Right lobe of liver (tissue), 6 donors: ENCODE measurements at regions not wholly inside any gene's neighbourhood (a gene's known extent, or its start where the extent isn't known, plus 50 kb on each side); places are given as distances from the start of the nearest gene placed in this dataset.
"Not testable (repeated sequence)": the region's sequence is repeated elsewhere in the genome, so short reads cannot be mapped to it uniquely, and the experiment has no call there.

Source experiments
- ATAC-seq, 4 donors: fragments of 200-7000 bp; cut with Tn5 transposase; one replicate each; pipeline ENCODE4 v1.9.1; 2020; ENCODE audit warnings: mild to moderate bottlenecking in 4 of 4, moderate library complexity in 4 of 4
- DNase-seq, 3 donors: peaks; one replicate each; pipeline ENCODE4 v3.0.0-alpha.2; 2020
- H3K27ac ChIP-seq, 3 donors: fragments of 200-600 bp; one replicate each; pipeline ENCODE4 v1.8.0; 2022
- H3K27me3 ChIP-seq, 2 donors: fragments of 200-600 bp; one replicate each; pipeline ENCODE4 v1.8.0; 2022
- H3K36me3 ChIP-seq, 4 donors: fragments of 200-600 bp; sonication (generic) in 1 of 4; one replicate each; pipeline versions ENCODE4 v1.5.1 to v1.8.0; 2017 to 2022; ENCODE audit warnings: control low read depth in 1 of 4
- H3K4me1 ChIP-seq, 4 donors: fragments of 200-600 bp; sonication (generic) in 1 of 4; one replicate each; pipeline versions ENCODE4 v1.5.1 to v1.8.0; 2017 to 2022; ENCODE audit warnings: control low read depth in 1 of 4
- H3K4me3 ChIP-seq, 3 donors: fragments of 200-600 bp; one replicate each; pipeline ENCODE4 v1.8.0; 2022
- H3K9me3 ChIP-seq, 4 donors: fragments of 200-600 bp; sonication (generic) in 1 of 4; one replicate each; pipeline versions ENCODE4 v1.5.1 to v1.8.0; 2017 to 2022; ENCODE audit warnings: control low read depth in 1 of 4
- POLR2A ChIP-seq: fragments of 450-650 bp; IDR thresholded peaks from one replicate; pipeline ENCODE4 v1.6.1; 2017; ENCODE audit warnings: antibody characterized with exemption, mild to moderate bottlenecking
- WGBS: methylation state at CpG from one replicate; pipeline ENCODE4 v1.1.6; 2018; ENCODE audit warnings: low coverage, low lambda C conversion rate; ENCODE audit not compliant: insufficient coverage; ENCODE audit errors: missing lambda C conversion rate; 5-methylcytosine and 5-hydroxymethylcytosine counted together
- intact Hi-C, 2 donors: fragments of 100-400 bp; cut with DNase I; formaldehyde crosslinking; loops; one replicate each; pipeline versions ENCODE4 v1.11.2 to v1.14.1; 2022
- TF ChIP-seq, protein P1 (sequence below), 4 donors: fragments of 200-600 bp in 3 of 4; fragments of 450-650 bp in 1 of 4; IDR thresholded peaks; one replicate each; pipeline versions ENCODE4 v1.5.1 to v1.8.0; 2016 to 2022; ENCODE audit warnings: antibody characterized with exemption in 4 of 4, mild to moderate bottlenecking in 2 of 4
- donor health status: DM: no; HTN: yes; CAD: no.
- donor health status: DM: no; HTN: no; CAD: no.
- donor health status: DM: no; HTN: no; CAD: no.
- donor health status: DM: no; HTN: yes; CAD: no.
- donor health status: DM: no; HTN: yes; CAD: no.

DNA sequence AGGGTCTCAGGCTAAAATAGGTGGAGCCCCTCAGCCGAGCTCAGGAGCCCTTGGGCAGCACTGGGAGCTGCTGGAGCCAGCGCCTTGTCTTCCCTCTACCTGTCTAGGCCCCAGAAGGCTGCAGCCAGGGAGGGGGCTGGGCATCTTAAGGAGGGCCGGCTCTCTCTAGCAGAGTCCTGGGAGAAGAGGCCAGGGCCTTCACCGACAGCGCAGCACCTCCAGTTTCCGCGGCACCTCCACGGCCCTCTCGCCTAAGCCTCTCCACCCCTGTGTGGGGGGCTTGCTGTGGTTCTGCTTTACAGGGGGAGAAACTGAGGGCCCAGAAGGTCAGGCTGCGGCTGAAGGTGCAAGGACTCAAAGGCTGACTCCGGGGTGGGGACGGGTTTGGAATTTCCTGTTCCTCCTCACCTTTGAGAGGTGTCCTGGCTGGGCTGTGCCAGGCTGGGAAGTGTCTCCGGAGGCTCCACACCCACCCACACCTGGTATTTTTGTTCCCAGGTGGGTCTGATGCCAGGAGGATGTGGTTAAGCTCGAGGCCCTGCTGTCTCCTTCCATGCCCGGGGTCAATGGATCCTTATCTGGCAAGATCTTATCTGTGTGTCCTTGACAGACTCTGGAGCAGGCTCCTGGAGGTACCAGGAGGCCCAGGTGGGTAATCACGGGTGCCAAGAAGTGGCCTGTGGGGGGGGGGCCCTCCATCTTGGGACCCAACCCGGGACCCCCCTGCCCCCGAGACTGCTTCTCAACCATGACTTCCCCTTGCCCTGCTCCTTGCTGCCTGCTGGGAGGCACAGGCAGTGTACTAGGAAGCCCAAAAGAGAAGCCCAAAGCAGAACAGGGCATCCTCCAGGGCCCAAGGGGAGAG is 95.3 kb upstream of the FGF3 start:
- intact Hi-C loops: no loop called here
- Histone ChIP-seq H3K4me3 (no peak overlapping the region), H3K36me3 (no peaks in the 10 kb centered on the region), H3K27ac (peak overlapping the region in 2 of 3 donors; percentile 44 to 68), H3K9me3 (no peaks in the 10 kb centered on the region), H3K27me3 (no peaks in the 10 kb centered on the region), H3K4me1 (peaks cover 0 to 25% (median 11%) of the 10 kb centered on the region in 4 donors)
- 90% methylated on average over 5 of the region's 18 CpGs for WGBS
- TF ChIP-seq, protein P1, sequence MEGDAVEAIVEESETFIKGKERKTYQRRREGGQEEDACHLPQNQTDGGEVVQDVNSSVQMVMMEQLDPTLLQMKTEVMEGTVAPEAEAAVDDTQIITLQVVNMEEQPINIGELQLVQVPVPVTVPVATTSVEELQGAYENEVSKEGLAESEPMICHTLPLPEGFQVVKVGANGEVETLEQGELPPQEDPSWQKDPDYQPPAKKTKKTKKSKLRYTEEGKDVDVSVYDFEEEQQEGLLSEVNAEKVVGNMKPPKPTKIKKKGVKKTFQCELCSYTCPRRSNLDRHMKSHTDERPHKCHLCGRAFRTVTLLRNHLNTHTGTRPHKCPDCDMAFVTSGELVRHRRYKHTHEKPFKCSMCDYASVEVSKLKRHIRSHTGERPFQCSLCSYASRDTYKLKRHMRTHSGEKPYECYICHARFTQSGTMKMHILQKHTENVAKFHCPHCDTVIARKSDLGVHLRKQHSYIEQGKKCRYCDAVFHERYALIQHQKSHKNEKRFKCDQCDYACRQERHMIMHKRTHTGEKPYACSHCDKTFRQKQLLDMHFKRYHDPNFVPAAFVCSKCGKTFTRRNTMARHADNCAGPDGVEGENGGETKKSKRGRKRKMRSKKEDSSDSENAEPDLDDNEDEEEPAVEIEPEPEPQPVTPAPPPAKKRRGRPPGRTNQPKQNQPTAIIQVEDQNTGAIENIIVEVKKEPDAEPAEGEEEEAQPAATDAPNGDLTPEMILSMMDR (IDR thresholded peaks at IDR 0.05): no peak
- TF ChIP-seq POLR2A: no peak
- ATAC-seq: no peak
- DNase-seq: peak; percentile 16 to 42 (median 42)

DNA sequence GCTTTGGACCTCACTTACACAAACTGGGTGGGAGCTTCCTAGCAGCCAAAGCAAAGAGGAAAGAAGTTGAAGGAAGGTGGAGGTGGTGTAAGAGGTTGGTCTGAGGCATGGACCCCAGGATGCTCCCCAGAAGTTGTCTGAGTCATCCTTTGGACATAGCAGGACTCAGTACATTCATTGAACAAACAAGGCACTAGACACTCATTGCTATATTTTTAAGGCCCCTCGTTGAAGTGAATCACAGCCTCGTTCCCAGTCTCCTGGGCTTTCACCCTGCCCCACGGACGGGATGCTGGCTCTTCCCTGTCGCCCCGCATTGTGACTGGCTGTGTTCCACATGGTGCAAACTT is 95.9 kb upstream of the FGF3 start:
- H3K27me3 ChIP-seq: no peaks in the 10 kb centered on the region
- ATAC-seq: peak in 1 of 4 donors; percentile 2
- no peak overlapping the region for H3K4me3 ChIP-seq
- DNase-seq: no peak
- no CpG with 5 or more reads among the region's 6 CpGs for WGBS
- peaks cover 0 to 25% (median 11%) of the 10 kb centered on the region in 4 donors for H3K4me1 ChIP-seq
- intact Hi-C loops: no loop called here
- no peaks in the 10 kb centered on the region for H3K9me3 ChIP-seq
- TF ChIP-seq, protein P1 (IDR thresholded peaks at IDR 0.05): no peak
- H3K36me3 ChIP-seq: no peaks in the 10 kb centered on the region
- peak overlapping the region; percentile 44 to 68 (median 50) for H3K27ac ChIP-seq

DNA sequence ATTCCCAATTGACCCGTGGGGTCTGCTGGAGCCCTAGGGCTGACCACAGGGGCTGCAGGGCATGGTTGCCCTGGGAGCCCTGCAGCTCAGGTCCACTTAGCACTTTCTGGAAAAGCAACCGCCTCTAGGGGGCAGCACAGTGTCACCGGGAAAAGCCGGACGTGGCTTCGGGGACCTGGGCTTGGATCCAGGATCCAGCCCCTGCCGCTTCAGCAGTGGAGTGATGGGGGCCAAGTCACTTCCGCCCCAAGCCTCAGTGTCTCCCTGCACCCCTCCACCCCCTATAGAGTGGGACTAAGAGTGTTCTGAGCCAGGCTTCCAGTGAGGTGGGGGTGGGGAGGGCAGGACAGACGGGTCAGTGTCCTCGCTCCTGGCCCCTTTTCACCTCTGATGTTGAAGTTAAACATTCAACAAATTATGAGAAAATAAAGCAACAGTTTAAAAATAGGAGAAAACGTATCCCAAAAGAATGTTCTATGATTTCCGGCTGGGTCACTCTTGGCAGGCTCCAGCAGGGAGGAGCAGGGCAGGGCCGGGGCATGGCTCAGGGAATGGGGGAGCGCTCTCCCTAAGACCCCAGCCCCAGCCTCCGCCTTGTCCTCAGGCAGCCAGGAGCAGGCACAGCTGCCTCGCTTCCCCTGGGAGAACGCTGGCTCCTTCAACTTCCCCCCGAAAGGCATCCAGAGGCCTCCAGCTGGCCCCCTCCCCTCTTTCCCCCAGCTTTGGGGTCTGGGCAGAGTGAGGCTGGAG is 96.5 kb upstream of the FGF3 start:
- 20% methylated on average over 8 of the region's 18 CpGs for WGBS
- Histone ChIP-seq H3K4me1 (peaks cover 0 to 25% (median 11%) of the 10 kb centered on the region in 4 donors), H3K4me3 (peak overlapping the region in 1 of 3 donors; percentile 13), H3K27ac (peak overlapping the region; percentile 50 to 78 (median 68)), H3K36me3 (no peaks in the 10 kb centered on the region), H3K9me3 (no peaks in the 10 kb centered on the region), H3K27me3 (no peaks in the 10 kb centered on the region)
- TF ChIP-seq, protein P1 (IDR thresholded peaks at IDR 0.05): peak; percentile 82 to 89 (median 88)
- peak; percentile 19 for TF ChIP-seq POLR2A
- intact Hi-C loops: no loop called here
- ATAC-seq: peak; percentile 60 to 70 (median 65)
- DNase-seq: peak; percentile 81 to 84 (median 83)

DNA sequence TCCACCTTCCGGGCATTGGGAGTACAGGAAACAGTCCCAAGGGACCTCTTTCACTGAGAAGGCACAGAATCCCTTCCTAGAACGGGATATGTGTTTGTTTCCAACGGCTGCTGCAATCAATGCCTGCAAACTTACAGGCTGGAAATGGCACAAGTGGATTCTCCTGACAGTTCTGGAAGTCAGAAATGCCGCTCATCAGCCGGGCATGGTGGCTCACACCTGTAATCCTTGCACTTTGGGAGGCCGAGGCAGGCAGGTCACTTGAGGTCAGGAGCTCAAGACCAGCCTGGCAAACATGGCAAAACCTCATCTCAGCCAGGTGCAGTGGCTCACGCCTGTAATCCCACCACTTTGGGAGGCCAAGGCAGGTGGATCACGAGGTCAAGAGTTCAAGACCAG is 97.0 kb upstream of the FGF3 start:
- peak in 2 of 3 donors; percentile 27 to 43 for DNase-seq
- H3K36me3 ChIP-seq, H3K4me3 ChIP-seq, H3K9me3 ChIP-seq, H3K27me3 ChIP-seq, ATAC-seq, intact Hi-C loops: not testable (repeated sequence)
- peak overlapping the region; percentile 50 to 78 (median 68) for H3K27ac ChIP-seq
- 21% methylated on average over 3 of the region's 8 CpGs for WGBS
- peaks cover 0 to 25% (median 11%) of the 10 kb centered on the region in 4 donors for H3K4me1 ChIP-seq
